ENCODE measurements at regions not wholly inside any gene's neighbourhood (a gene's known extent, or its start where the extent isn't known, plus 50 kb on each side); places are given as distances from the start of the nearest gene placed in this dataset.

- no peak for DNase-seq
Measured at GRCh38 chr1:62917314-62917713, 133.4 kb downstream of the ATG4C start.

- no peak for DNase-seq
Measured at GRCh38 chr1:62917805-62918204, 133.9 kb downstream of the ATG4C start.

- DNase-seq = no peak
Measured at GRCh38 chr1:62918700-62919099, 134.8 kb downstream of the ATG4C start.

DNA sequence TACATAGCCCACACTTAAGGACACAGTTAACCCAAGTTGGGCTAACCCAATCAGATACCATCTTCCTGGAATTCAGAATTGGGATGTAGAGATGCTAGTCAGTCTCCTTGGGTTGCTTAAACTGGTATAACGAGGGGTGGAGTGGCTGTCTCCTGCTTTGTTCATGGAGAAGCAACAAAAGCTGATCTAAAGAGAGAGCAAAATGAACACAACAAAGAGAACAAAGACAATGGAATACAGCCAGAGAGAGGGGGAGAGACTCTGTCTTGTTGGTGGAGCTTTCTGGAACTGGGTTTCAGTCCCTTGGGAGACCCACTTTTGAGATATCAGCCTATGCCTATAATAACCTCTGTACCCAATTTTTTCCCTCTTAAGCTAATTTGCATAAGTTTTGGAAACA is 138.1 kb downstream of the ATG4C start:
- DNase-seq = no peak

DNA sequence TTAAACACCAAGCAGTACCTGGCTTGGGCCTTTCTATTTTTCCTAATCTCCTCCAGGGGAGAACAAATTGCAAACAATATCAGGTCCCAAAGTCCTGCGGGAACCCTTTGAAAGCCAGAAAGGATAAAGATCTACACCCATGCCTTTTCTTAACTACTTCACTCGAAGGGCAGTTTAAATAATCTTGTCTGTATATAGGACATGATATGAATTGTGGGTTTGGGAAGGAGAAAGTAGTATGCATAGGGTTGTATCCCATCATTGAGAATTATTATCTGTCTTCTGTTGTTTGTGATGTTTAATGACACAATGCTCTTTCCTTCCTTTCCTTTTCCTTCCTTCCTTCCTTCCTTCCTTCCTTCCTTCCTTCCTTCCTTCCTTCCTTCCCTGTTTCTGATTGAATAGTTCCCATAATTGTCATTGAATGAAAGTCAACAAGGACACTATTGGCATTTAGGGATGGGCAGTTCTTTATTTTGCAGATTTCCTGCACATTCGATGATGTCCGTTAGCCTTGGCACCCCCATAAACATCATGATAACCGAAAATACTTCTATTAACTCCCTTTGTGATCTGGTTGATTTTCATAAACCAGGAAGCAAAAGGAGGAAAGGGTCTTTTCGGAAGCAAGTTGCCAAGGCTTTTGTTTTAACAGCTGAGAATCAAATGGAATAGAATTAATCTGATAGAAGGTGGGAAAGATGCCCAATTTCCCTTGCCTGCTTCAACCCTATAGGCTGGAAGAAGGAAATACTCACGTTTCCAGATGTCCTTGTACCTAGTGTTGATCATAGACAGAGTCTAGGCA is 141.3 kb downstream of the ATG4C start:
- no peak for DNase-seq

GRCh38 chr1:62926681-62927252 is 142.8 kb downstream of the ATG4C start:
- DNase-seq = no peak

DNA sequence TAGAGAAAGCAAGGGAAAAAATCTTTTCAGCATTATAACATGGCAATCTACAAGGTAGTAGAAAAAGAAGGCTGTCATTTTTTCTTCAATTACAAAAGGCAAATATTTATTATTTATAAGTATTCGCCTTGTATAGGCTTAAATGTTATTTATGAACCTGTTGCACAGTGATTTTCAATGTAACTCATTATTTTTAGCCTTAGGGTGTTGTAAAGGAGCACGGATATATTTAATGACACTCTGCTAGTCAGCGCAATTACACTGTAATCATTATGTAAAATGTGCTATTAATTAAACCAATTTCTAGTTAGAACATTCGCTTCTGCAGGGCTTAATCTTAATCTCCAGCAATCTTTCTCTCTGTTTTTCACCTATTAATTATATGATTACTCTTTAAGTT is 145.0 kb downstream of the ATG4C start:
- DNase-seq = no peak

GRCh38 chr1:62937634-62938296 is 153.8 kb downstream of the ATG4C start:
- no peak for DNase-seq

GRCh38 chr1:62941780-62942179 is 157.8 kb downstream of the ATG4C start:
- no peak for DNase-seq

DNA sequence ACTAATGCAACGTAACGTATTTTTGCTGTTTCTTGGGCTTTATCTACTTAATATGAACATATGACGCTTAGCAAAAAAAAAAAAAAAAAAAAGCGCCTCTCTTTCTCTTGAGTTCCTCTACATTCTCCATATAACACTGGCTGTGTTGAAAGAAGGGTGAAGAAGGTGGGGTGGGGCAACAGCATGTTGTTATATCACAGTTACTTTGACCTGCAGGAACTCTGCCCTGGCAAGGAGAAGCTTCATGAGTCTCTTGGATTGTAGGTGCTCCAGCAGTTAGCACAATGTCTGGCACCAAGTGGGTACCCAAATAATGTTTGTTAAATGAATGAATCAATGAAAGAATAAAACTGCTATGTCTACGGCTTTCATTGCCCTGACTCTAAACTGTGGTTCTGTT is 162.6 kb downstream of the ATG4C start:
- no peak for DNase-seq

GRCh38 chr1:62951428-62951827 is 167.5 kb downstream of the ATG4C start:
- DNase-seq = no peak

DNA sequence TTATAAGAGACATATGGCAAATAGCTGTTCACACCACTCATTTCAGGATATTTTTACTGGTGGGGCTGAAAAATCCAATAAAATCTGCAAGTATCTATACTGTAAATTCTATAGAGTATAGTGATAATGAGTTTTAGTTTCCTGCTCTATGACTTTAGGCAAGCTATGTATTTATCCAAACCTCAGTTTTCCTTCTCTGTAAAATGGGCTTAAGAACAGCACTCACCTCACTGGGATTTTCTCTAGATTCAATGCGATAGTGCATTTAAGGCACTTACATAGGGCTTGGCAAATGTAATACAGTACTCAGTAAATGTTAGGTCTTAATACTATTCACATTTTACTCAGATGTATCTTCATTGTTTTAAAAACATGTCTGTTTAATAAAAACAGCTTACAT is 168.7 kb downstream of the ATG4C start:
- no peak for DNase-seq

GRCh38 chr1:62953633-62954032 is 169.7 kb downstream of the ATG4C start:
- DNase-seq = no peak

DNA sequence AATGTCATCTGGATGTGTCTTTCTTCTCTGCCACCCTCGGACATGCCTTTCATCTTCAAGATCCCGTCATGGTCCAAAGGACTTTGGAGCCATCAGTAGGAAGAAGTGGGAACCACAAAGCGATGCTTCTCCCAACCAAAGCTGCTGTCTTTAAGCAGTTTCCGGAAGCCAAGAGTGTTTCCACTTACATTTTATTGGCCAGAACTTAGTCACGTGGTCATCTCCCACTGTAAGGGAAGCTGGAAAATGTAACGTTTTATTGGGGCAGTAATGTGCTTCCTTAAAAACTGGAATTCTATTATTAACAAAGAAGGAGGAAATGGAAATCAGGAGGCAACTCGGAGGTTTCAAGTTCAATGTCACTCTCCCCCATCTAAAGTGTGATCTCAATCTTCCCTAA is 170.8 kb downstream of the ATG4C start:
- no peak for DNase-seq

- DNase-seq = no peak
Measured at GRCh38 chr1:62955666-62956065, 171.7 kb downstream of the ATG4C start.

DNA sequence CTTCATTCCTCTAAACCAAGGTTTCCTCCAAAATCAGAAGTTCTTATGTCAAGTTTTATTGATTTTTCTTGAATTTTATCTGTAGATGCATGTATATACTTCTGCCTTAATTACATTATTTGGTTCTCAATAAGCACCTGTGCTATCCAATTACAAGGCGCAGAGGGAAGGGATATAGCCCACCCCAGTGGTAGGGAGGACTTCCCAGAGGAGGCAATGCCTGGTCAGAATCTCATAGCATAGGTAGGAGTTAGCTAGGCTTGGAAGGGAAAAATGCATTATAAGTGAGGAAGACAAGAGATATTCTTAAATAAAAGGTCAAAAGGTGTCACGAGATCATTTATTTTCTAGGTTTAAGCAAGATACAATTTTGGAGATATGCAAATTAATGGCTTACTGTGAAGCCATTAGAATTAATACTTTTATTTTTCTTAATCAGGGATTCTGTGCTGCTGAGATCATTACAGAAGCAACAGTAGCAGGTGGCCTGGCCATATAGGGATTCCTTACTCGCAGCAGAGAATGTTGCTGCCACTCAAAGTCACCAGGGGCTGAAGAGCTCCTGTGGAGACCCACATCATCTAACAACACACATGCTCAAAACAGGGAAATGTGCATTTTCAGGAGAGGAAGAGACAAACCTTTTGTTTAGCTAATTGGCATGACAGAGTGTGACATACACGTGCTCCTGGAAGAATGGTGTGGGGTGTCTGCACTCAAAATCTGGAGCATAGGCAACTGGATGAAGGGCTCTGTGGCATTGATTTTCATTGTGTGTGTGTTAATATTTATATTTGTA is 178.3 kb downstream of the ATG4C start:
- DNase-seq = no peak

- no peak for DNase-seq
Measured at GRCh38 chr1:62962901-62963776, 179.2 kb downstream of the ATG4C start.

DNA sequence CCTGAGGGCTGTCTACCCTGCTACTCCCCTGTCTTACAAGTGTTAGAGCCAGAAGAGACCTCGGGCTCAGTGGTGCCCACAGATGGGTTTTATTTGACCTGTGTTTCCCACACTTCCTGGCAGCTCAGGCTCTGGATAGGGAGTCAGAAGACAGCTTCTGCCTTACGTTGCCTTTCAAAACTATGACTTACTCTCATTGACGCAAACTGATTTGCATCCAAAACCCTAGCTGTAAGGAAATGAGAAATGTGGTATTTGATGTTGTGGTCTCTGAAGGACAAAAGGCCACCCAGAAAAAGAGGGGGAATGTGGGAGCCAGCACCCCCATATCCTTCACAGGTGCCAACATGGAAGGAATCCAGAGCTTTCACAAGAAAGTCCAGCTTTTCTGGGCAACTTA is 180.2 kb downstream of the ATG4C start:
- DNase-seq = no peak

- no peak for DNase-seq
Measured at GRCh38 chr1:62967031-62967430, 183.1 kb downstream of the ATG4C start.

- no peak for DNase-seq
Measured at GRCh38 chr1:62977366-62977765, 193.4 kb downstream of the ATG4C start.

GRCh38 chr1:62978741-62979140 is 194.8 kb downstream of the ATG4C start:
- no peak for DNase-seq

- no peak for DNase-seq
Measured at GRCh38 chr1:62981434-62981833, 197.5 kb downstream of the ATG4C start.
